ENCODE measurements at regions not wholly inside any gene's neighbourhood (a gene's known extent, or its start where the extent isn't known, plus 50 kb on each side); places are given as distances from the start of the nearest gene placed in this dataset.

DNA sequence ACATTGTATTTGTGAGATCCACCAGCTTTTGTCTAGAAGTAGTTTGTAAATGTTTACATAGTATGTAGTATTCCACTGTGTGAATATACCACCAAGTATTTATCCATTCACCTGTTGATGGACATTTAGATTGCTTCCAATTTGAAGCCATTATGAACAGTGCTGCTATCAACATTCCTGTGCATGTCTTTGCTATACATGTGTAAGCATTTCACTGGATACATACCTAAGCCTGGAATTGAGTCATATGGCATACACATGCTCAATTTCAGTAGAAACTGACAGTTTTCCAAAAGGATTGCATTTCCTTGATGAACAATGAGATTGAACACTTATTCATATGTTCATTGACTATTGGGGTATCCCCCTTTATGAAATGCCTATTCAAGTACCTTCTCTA, 540.6 kb upstream of the SOX9 start:
- Histone ChIP-seq H3K23ac (ENCODE audit: insufficient read length) (no peak overlapping the region), H3K4ac (replicated peaks; ENCODE audit: insufficient read length, low read depth, low read length) (no peak overlapping the region), H4K8ac (ENCODE audit: extremely low read depth, insufficient read depth, low read length) (no peak overlapping the region), H3K18ac (ENCODE audit: extremely low read depth, low read length) (no peak overlapping the region), H3K23me2 (ENCODE audit: low read depth, low read length) (no peaks in the 10 kb centered on the region), H2AK5ac (ENCODE audit: low read depth, low read length) (no peak overlapping the region), H3K79me1 (ENCODE audit: low read depth, low read length) (no peaks in the 10 kb centered on the region), H4K91ac (replicated peaks; ENCODE audit: insufficient read length, low read length) (no peak overlapping the region), H3K14ac (ENCODE audit: insufficient read length) (no peak overlapping the region), H3K4me1 (replicated peaks in 1 of 4; ENCODE audit: control insufficient read depth in 3 of 4, insufficient read depth in 4 of 4, low read length in 3 of 4) (peaks cover 0 to 2% (median 0%) of the 10 kb centered on the region in 4 experiments; a peak in 1 of 7 replicates), H3K9me3 (ENCODE audit: insufficient read depth in 2 of 2, low read depth in 1 of 2, low read length in 1 of 2) (peaks cover 0 to 6% of the 10 kb centered on the region in 2 experiments; a peak in 2 of 4 replicates), H2BK5ac (ENCODE audit: low read depth, low read length) (no peak overlapping the region), H2AFZ (ENCODE audit: low read length) (no peak overlapping the region), H4K20me1 (replicated peaks in 1 of 2; ENCODE audit: control insufficient read depth in 1 of 2, insufficient read depth in 2 of 2, low read length in 2 of 2) (no peaks in the 10 kb centered on the region), H3K36me3 (ENCODE audit: control insufficient read depth in 2 of 4, insufficient read depth in 4 of 4, low read length in 3 of 4) (peaks cover 0 to 2% (median 0%) of the 10 kb centered on the region in 4 experiments; a peak in 1 of 8 replicates), H2BK12ac (ENCODE audit: low read depth, low read length) (no peak overlapping the region), H3K27ac (ENCODE audit: low read depth, low read length) (no peak overlapping the region), H3K4me3 (ENCODE audit: extremely low read depth in 1 of 4, insufficient read depth in 2 of 4, low read depth in 3 of 4, low read length in 4 of 4) (no peak overlapping the region), H3K56ac (replicated peaks; ENCODE audit: insufficient read length, low read depth, low read length) (no peak overlapping the region), H3K79me2 (ENCODE audit: control insufficient read depth in 1 of 2, insufficient read depth in 2 of 2, low read length in 2 of 2) (no peaks in the 10 kb centered on the region), H3K9ac (replicated peaks in 1 of 4; ENCODE audit: extremely low read depth in 1 of 4, low read depth in 3 of 4, low read length in 3 of 4) (no peak overlapping the region), H4K5ac (ENCODE audit: insufficient read length, low read depth, low read length) (no peak overlapping the region), H2BK120ac (replicated peaks; ENCODE audit: low read depth, low read length) (no peak overlapping the region), H2BK20ac (ENCODE audit: low read length) (no peak overlapping the region), H3K27me3 (replicated peaks in 1 of 4; ENCODE audit: control insufficient read depth in 3 of 4, extremely low read depth in 1 of 4, insufficient read depth in 3 of 4, low read length in 3 of 4) (no peaks in the 10 kb centered on the region), H3K4me2 (ENCODE audit: insufficient read depth in 1 of 2, low read depth in 2 of 2, low read length in 2 of 2) (no peak overlapping the region), H2BK15ac (ENCODE audit: low read length) (no peak overlapping the region)
- TF ChIP-seq, protein P1, sequence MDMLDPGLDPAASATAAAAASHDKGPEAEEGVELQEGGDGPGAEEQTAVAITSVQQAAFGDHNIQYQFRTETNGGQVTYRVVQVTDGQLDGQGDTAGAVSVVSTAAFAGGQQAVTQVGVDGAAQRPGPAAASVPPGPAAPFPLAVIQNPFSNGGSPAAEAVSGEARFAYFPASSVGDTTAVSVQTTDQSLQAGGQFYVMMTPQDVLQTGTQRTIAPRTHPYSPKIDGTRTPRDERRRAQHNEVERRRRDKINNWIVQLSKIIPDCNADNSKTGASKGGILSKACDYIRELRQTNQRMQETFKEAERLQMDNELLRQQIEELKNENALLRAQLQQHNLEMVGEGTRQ (IDR thresholded peaks at IDR 0.05; ENCODE audit: low read length): no peak
- TF ChIP-seq TAF1 (IDR thresholded peaks at IDR 0.05; ENCODE audit: low read depth, low read length): no peak
- no peak for TF ChIP-seq RNF2 (IDR thresholded peaks at IDR 0.05; ENCODE audit: borderline replicate concordance, low read depth, low read length, missing control alignments, poor library complexity, severe bottlenecking)
- TF ChIP-seq BRCA1 (IDR thresholded peaks at IDR 0.05; ENCODE audit: low read depth, low read length): no peak
- no peak for TF ChIP-seq YY1 (IDR thresholded peaks at IDR 0.05; ENCODE audit: low read depth, low read length)
- TF ChIP-seq FOSL1 (IDR thresholded peaks at IDR 0.05; ENCODE audit: insufficient read depth, low read depth, low read length): no peak
- TF ChIP-seq, protein P2, sequence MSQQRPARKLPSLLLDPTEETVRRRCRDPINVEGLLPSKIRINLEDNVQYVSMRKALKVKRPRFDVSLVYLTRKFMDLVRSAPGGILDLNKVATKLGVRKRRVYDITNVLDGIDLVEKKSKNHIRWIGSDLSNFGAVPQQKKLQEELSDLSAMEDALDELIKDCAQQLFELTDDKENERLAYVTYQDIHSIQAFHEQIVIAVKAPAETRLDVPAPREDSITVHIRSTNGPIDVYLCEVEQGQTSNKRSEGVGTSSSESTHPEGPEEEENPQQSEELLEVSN (IDR thresholded peaks at IDR 0.05): no peak
- TF ChIP-seq POLR2A (IDR thresholded peaks at IDR 0.05; ENCODE audit: control extremely low read depth in 1 of 2, low read depth in 2 of 2, low read length in 2 of 2): no peak
- no peak for FAIRE-seq
- DNase-seq (ENCODE audit: low read depth in 1 of 2, low spot score in 2 of 2): no peak
- ChIA-PET CTCF (ENCODE audit: partially characterized antibody) (interaction anchor here (1.0 kb wide), 1 partner anchor 71 kb away, joined by 3 read pairs; no protein-coding TSS in a partner anchor), POLR2A (ENCODE audit: partially characterized antibody) (no interaction called here)
